ENCODE measurements at regions not wholly inside any gene's neighbourhood (a gene's known extent, or its start where the extent isn't known, plus 50 kb on each side); places are given as distances from the start of the nearest gene placed in this dataset.

- no peak for TF ChIP-seq CTCF (IDR thresholded peaks at IDR 0.05; ENCODE audit: low read depth, low read length, missing input control)
- no peak for TF ChIP-seq MAX (IDR thresholded peaks at IDR 0.05)
- TF ChIP-seq TAF1 (conservative IDR thresholded peaks at IDR 0.05) = no peak
- TF ChIP-seq YY1 (IDR thresholded peaks at IDR 0.05) = no peak
- no peak for TF ChIP-seq FOXA2 (IDR thresholded peaks at IDR 0.05)
- no peak for TF ChIP-seq EGR1 (IDR thresholded peaks at IDR 0.05; ENCODE audit: low read depth in 2 of 2)
- no peak for TF ChIP-seq RAD21 (IDR thresholded peaks at IDR 0.05)
- TF ChIP-seq JUND (IDR thresholded peaks at IDR 0.05) = no peak
- TF ChIP-seq GABPA (IDR thresholded peaks at IDR 0.05 in 1 of 2, conservative IDR thresholded peaks at IDR 0.05 in 1 of 2) = no peak
- TF ChIP-seq REST (IDR thresholded peaks at IDR 0.05) = no peak
Measured at GRCh38 chr1:30323352-30323751, 400.0 kb downstream of the MATN1 start.
